ENCODE measurements at regions not wholly inside any gene's neighbourhood (a gene's known extent, or its start where the extent isn't known, plus 50 kb on each side); places are given as distances from the start of the nearest gene placed in this dataset.
A peak's percentile ranks its signal among the peaks of the same experiment; 100 is the strongest.

DNA sequence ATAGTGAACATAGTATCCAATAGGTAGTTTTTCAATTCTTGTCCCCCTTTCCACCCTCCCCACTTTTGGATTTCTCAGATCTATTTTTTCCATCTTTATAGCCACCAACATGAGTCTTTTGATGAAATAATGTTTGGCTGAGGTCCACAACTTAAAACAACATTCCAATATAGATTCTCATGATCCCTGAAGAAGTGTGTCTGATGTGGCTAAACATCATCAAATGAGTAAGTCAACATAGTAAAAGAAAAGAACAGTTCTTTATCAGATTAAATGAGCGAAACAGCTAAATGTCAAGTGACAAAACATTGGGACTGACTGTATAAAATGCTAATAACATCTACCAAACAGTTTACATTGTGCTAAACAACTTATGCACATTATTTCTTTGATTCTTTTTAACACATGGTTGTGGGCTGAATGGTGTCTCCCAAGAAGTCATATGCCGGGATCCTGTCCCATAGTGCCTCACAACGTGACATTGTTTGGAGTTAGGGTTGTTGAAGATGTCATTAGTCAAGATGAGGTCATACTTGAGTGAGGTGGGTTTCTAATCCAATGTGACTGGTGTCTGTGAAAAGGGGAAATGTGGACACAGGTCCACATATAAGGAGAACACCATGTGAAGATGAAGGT is 453.6 kb downstream of the LTN1 start:
- no peak overlapping the region for H3K9ac ChIP-seq (ENCODE audit: insufficient read depth in 1 of 2, low read length in 2 of 2)
- no peak overlapping the region for H3K4me3 ChIP-seq
- no peak for ATAC-seq (ENCODE audit: insufficient read depth, low FRiP score)
- 72 to 86% methylated on average over 3 of the region's 3 CpGs for WGBS, 2 donors
- no peaks in the 10 kb centered on the region for H3K9me3 ChIP-seq (ENCODE audit: control insufficient read depth in 4 of 4, insufficient read depth in 3 of 4, low read length in 3 of 4)
- TF ChIP-seq, protein P1, sequence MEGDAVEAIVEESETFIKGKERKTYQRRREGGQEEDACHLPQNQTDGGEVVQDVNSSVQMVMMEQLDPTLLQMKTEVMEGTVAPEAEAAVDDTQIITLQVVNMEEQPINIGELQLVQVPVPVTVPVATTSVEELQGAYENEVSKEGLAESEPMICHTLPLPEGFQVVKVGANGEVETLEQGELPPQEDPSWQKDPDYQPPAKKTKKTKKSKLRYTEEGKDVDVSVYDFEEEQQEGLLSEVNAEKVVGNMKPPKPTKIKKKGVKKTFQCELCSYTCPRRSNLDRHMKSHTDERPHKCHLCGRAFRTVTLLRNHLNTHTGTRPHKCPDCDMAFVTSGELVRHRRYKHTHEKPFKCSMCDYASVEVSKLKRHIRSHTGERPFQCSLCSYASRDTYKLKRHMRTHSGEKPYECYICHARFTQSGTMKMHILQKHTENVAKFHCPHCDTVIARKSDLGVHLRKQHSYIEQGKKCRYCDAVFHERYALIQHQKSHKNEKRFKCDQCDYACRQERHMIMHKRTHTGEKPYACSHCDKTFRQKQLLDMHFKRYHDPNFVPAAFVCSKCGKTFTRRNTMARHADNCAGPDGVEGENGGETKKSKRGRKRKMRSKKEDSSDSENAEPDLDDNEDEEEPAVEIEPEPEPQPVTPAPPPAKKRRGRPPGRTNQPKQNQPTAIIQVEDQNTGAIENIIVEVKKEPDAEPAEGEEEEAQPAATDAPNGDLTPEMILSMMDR (IDR thresholded peaks at IDR 0.05; ENCODE audit: control extremely low read depth, extremely low read depth): no peak
- H3K27me3 ChIP-seq (ENCODE audit: control insufficient read depth in 3 of 3, insufficient read depth in 3 of 3, low read length in 2 of 3): no peaks in the 10 kb centered on the region
- peak in 2 of 3 donors; percentile 83 for DNase-seq
- no peak overlapping the region for H3K27ac ChIP-seq (ENCODE audit: low read depth in 1 of 2, low read length in 1 of 2)
- peaks cover 0 to 7% (median 0%) of the 10 kb centered on the region in 5 donors for H3K4me1 ChIP-seq (ENCODE audit: control insufficient read depth in 5 of 5, insufficient read depth in 5 of 5, low read length in 5 of 5)
- no peaks in the 10 kb centered on the region for H3K36me3 ChIP-seq (ENCODE audit: control insufficient read depth in 4 of 4, insufficient read depth in 4 of 4, low read length in 4 of 4)

DNA sequence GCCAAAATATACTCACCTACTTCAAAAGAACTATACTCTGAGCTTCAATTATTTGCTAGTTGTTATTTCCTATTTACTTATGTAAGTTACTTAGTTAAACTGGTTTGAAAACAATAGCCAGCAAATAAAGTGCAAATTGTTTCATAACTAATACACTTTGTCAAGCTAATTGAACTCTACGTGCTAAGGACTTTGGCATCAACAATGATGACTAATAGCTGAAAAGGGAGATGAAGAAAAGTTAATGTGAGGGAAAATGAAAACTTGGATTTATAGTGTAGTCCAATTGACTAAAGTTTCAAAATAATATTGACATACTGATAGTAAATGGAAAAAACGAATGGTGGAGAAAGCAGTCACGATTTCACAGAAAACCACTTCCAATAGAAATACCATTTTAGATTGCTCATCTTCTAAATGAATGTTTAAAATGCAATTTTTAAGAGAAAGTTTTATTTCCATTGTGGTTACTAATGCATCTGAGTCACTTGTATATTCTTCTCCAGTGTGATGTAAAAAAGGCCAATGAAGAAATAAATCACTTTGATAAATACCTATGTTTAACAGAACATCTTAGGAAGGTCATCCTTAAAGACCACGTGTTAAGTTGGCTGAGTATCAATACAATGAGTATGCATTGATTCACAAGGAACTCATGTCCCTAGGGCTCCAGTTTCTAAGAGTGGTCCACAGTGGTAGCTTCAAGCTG is 455.2 kb downstream of the LTN1 start:
- Histone ChIP-seq H3K9ac (ENCODE audit: insufficient read depth in 1 of 2, low read length in 2 of 2) (no peak overlapping the region), H3K4me1 (ENCODE audit: control insufficient read depth in 5 of 5, insufficient read depth in 5 of 5, low read length in 5 of 5) (peaks cover 0 to 7% (median 0%) of the 10 kb centered on the region in 5 donors), H3K9me3 (ENCODE audit: control insufficient read depth in 4 of 4, insufficient read depth in 3 of 4, low read length in 3 of 4) (no peaks in the 10 kb centered on the region), H3K36me3 (ENCODE audit: control insufficient read depth in 4 of 4, insufficient read depth in 4 of 4, low read length in 4 of 4) (no peaks in the 10 kb centered on the region), H3K27me3 (ENCODE audit: control insufficient read depth in 3 of 3, insufficient read depth in 3 of 3, low read length in 2 of 3) (no peaks in the 10 kb centered on the region), H3K27ac (ENCODE audit: low read depth in 1 of 2, low read length in 1 of 2) (no peak overlapping the region), H3K4me3 (no peak overlapping the region)
- DNase-seq: no peak
- TF ChIP-seq, protein P1 (IDR thresholded peaks at IDR 0.05; ENCODE audit: control extremely low read depth, extremely low read depth): no peak
- WGBS, 2 donors: 76 to 90% methylated on average over 4 of the region's 4 CpGs
- peak; percentile 11 for ATAC-seq (ENCODE audit: insufficient read depth, low FRiP score)

DNA sequence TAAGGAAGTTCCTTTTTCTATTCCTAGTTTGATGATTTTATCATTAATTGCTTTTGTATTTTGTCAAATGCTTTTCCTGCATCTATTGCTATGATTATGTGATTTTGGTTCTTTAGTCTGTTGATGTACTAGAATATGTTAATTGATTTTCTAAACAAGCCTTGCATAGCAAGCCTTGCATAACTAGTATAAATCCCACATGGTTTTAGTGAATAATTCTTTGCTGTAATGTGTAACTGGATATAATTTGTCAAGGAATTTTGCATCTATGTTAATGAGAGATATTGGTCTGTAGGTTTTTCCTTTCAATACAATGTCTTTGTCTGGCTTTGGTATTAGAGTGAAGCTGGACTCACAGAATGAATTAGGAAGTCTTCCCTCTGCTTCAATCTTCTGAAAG is 460.2 kb downstream of the LTN1 start:
- DNase-seq: no peak
- no peak overlapping the region for H3K27ac ChIP-seq (ENCODE audit: low read depth in 1 of 2, low read length in 1 of 2)
- H3K4me3 ChIP-seq: no peak overlapping the region
- H3K4me1 ChIP-seq (ENCODE audit: control insufficient read depth in 5 of 5, insufficient read depth in 5 of 5, low read length in 5 of 5): no peaks in the 10 kb centered on the region
- H3K9ac ChIP-seq (ENCODE audit: insufficient read depth in 1 of 2, low read length in 2 of 2): no peak overlapping the region
- H3K36me3 ChIP-seq (ENCODE audit: control insufficient read depth in 4 of 4, insufficient read depth in 4 of 4, low read length in 4 of 4): no peaks in the 10 kb centered on the region
- H3K9me3 ChIP-seq (ENCODE audit: control insufficient read depth in 4 of 4, insufficient read depth in 3 of 4, low read length in 3 of 4): no peaks in the 10 kb centered on the region
- H3K27me3 ChIP-seq (ENCODE audit: control insufficient read depth in 3 of 3, insufficient read depth in 3 of 3, low read length in 2 of 3): no peaks in the 10 kb centered on the region
- no peak for ATAC-seq (ENCODE audit: insufficient read depth, low FRiP score)
- TF ChIP-seq, protein P1 (IDR thresholded peaks at IDR 0.05; ENCODE audit: control extremely low read depth, extremely low read depth): no peak

Data from lung (tissue), 11 donors.